OCI-LY7 (cell line): ENCODE measurements at regions not wholly inside any gene's neighbourhood (a gene's known extent, or its start where the extent isn't known, plus 50 kb on each side); places are given as distances from the start of the nearest gene placed in this dataset.

Experiments used
- CTCF ChIP-seq: fragments of 200-600 bp; sonication (generic); conservative IDR thresholded peaks from 2 replicates; pipeline ENCODE4 v1.5.1; 2014; ENCODE audit warnings: mild to moderate bottlenecking, antibody characterized with exemption, low read length, moderate library complexity, mixed read lengths
- EZH2phosphoT487 ChIP-seq: fragments of 200-600 bp; sonication (generic); IDR thresholded peaks from 2 replicates; pipeline ENCODE4 v1.6.1; 2018; ENCODE audit warnings: low read depth, borderline replicate concordance, mild to moderate bottlenecking, mixed run types, antibody characterized with exemption, low read length, moderate library complexity, mixed read lengths

- TF ChIP-seq CTCF, result no peak
- TF ChIP-seq EZH2phosphoT487, result no peak
Observed at GRCh38 chrX:27321632-27322031, 141.5 kb downstream of the PPP4R3C start.
